Ovary (tissue), 3 donors: ENCODE measurements at regions not wholly inside any gene's neighbourhood (a gene's known extent, or its start where the extent isn't known, plus 50 kb on each side); places are given as distances from the start of the nearest gene placed in this dataset.

Source experiments
- EP300 ChIP-seq: sonication (generic); formaldehyde crosslinking; IDR thresholded peaks from one replicate; pipeline ENCODE4 v1.6.1; 2017; ENCODE audit warnings: antibody characterized with exemption
- POLR2A ChIP-seq: fragments of 450-650 bp; IDR thresholded peaks from one replicate; pipeline ENCODE4 v1.6.1; 2017; ENCODE audit warnings: antibody characterized with exemption, mild to moderate bottlenecking, moderate library complexity
- TF ChIP-seq, protein P1 (sequence below), 3 donors: fragments of 450-650 bp in 2 of 3; fragments of 200-600 bp in 1 of 3; IDR thresholded peaks; one replicate each; pipeline versions ENCODE4 v1.5.1 to v1.8.0; 2016 to 2022; ENCODE audit warnings: antibody characterized with exemption in 3 of 3, mild to moderate bottlenecking in 1 of 3
- donor health status: DM: no; HTN: no; CAD: no.

GRCh38 chr4:30790998-30791397 is 70.8 kb downstream of the PCDH7 start:
- TF ChIP-seq EP300 (no peak), POLR2A (no peak)
- TF ChIP-seq, protein P1, sequence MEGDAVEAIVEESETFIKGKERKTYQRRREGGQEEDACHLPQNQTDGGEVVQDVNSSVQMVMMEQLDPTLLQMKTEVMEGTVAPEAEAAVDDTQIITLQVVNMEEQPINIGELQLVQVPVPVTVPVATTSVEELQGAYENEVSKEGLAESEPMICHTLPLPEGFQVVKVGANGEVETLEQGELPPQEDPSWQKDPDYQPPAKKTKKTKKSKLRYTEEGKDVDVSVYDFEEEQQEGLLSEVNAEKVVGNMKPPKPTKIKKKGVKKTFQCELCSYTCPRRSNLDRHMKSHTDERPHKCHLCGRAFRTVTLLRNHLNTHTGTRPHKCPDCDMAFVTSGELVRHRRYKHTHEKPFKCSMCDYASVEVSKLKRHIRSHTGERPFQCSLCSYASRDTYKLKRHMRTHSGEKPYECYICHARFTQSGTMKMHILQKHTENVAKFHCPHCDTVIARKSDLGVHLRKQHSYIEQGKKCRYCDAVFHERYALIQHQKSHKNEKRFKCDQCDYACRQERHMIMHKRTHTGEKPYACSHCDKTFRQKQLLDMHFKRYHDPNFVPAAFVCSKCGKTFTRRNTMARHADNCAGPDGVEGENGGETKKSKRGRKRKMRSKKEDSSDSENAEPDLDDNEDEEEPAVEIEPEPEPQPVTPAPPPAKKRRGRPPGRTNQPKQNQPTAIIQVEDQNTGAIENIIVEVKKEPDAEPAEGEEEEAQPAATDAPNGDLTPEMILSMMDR (IDR thresholded peaks at IDR 0.05): no peak
